Ishikawa (cell line): ENCODE measurements at regions not wholly inside any gene's neighbourhood (a gene's known extent, or its start where the extent isn't known, plus 50 kb on each side); places are given as distances from the start of the nearest gene placed in this dataset.

Experiments used
- CEBPB ChIP-seq: IDR thresholded peaks from 2 replicates; pipeline ENCODE4 v1.6.1; 2012
- CREB1 ChIP-seq: IDR thresholded peaks from 2 replicates; pipeline ENCODE4 v1.6.1; 2012; ENCODE audit warnings: low read depth
- EGR1 ChIP-seq: IDR thresholded peaks from 2 replicates; pipeline ENCODE4 v1.6.1; 2012
- EP300 ChIP-seq: IDR thresholded peaks from 2 replicates; pipeline ENCODE4 v1.6.1; 2012; ENCODE audit warnings: borderline replicate concordance
- FOXM1 ChIP-seq: IDR thresholded peaks from 2 replicates; pipeline ENCODE4 v1.6.1; 2012; ENCODE audit warnings: low read depth, borderline replicate concordance
- NFIC ChIP-seq: IDR thresholded peaks from 2 replicates; pipeline ENCODE4 v1.6.1; 2012
- RAD21 ChIP-seq: IDR thresholded peaks from 2 replicates; pipeline ENCODE4 v1.6.1; 2012; ENCODE audit warnings: low read depth
- REST ChIP-seq: IDR thresholded peaks from 2 replicates; pipeline ENCODE4 v1.6.1; 2012; ENCODE audit warnings: low read depth, mild to moderate bottlenecking
- TAF1 ChIP-seq: IDR thresholded peaks from 2 replicates; pipeline ENCODE4 v1.6.1; 2012; ENCODE audit warnings: low read depth, mild to moderate bottlenecking
- TCF12 ChIP-seq: IDR thresholded peaks from 2 replicates; pipeline ENCODE4 v1.6.1; 2012; ENCODE audit warnings: low read depth
- TEAD4 ChIP-seq: IDR thresholded peaks from 2 replicates; pipeline ENCODE4 v1.6.1; 2012
- USF1 ChIP-seq: IDR thresholded peaks from 2 replicates; pipeline ENCODE4 v1.6.1; 2012
- YY1 ChIP-seq: IDR thresholded peaks from 2 replicates; pipeline ENCODE4 v1.6.1; 2012; ENCODE audit warnings: low read depth
- ZBTB7A ChIP-seq: IDR thresholded peaks from 2 replicates; pipeline ENCODE4 v1.6.1; 2012; ENCODE audit warnings: low read depth
- TF ChIP-seq, protein P1 (sequence below): IDR thresholded peaks from 2 replicates; pipeline ENCODE4 v1.6.1; 2012

- no peak for TF ChIP-seq USF1
- TF ChIP-seq, protein P1, sequence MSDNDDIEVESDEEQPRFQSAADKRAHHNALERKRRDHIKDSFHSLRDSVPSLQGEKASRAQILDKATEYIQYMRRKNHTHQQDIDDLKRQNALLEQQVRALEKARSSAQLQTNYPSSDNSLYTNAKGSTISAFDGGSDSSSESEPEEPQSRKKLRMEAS, result no peak
- TF ChIP-seq TAF1, result no peak
- TF ChIP-seq ZBTB7A, result no peak
- TF ChIP-seq TCF12, result no peak
- no peak for TF ChIP-seq REST
- no peak for TF ChIP-seq EGR1
- TF ChIP-seq TEAD4, result no peak
- no peak for TF ChIP-seq FOXM1
- TF ChIP-seq EP300, result no peak
- no peak for TF ChIP-seq RAD21
- TF ChIP-seq CREB1, result no peak
- no peak for TF ChIP-seq NFIC
- no peak for TF ChIP-seq CEBPB
- no peak for TF ChIP-seq YY1
These were observed 243.5 kb downstream of the OPA1 start for GRCh38 chr3:193836511-193836910.

GRCh38 chr3:193836918-193837317 lies 243.9 kb downstream of the OPA1 start:
- no peak for TF ChIP-seq ZBTB7A
- no peak for TF ChIP-seq EP300
- TF ChIP-seq, protein P1, result no peak
- TF ChIP-seq EGR1, result no peak
- TF ChIP-seq REST, result no peak
- no peak for TF ChIP-seq USF1
- TF ChIP-seq TCF12, result no peak
- TF ChIP-seq CEBPB, result no peak
- TF ChIP-seq NFIC, result no peak
- no peak for TF ChIP-seq TAF1
- no peak for TF ChIP-seq CREB1
- TF ChIP-seq YY1, result no peak
- TF ChIP-seq FOXM1, result no peak

- TF ChIP-seq USF1 (no peak), CEBPB (no peak), NFIC (no peak), REST (no peak), YY1 (no peak), EP300 (no peak), ZBTB7A (no peak), TCF12 (no peak), FOXM1 (no peak), TEAD4 (no peak), RAD21 (no peak), TAF1 (no peak), CREB1 (no peak), EGR1 (no peak)
- TF ChIP-seq, protein P1, result no peak
These were observed 244.4 kb downstream of the OPA1 start for GRCh38 chr3:193837347-193837827.

GRCh38 chr3:193840111-193840641 lies 247.2 kb downstream of the OPA1 start:
- TF ChIP-seq CEBPB, result no peak
- no peak for TF ChIP-seq NFIC
- TF ChIP-seq TAF1, result no peak
- no peak for TF ChIP-seq REST
- TF ChIP-seq FOXM1, result no peak
- no peak for TF ChIP-seq USF1
- no peak for TF ChIP-seq EGR1
- no peak for TF ChIP-seq ZBTB7A
- TF ChIP-seq, protein P1, result no peak
- no peak for TF ChIP-seq CREB1
- TF ChIP-seq TEAD4, result no peak
- TF ChIP-seq RAD21, result no peak
- TF ChIP-seq YY1, result no peak
